Transverse colon (tissue), 4 donors: ENCODE measurements at regions not wholly inside any gene's neighbourhood (a gene's known extent, or its start where the extent isn't known, plus 50 kb on each side); places are given as distances from the start of the nearest gene placed in this dataset.

Experiments used
- DNase-seq: peaks from one replicate; pipeline ENCODE4 v3.0.0-alpha.2; 2019
- H3K27ac ChIP-seq, 4 donors: fragments of 200-600 bp; sonication (generic); 2 replicates each; pipeline ENCODE4 v1.5.1; 2016 to 2018; ENCODE audit warnings: inconsistent platforms in 4 of 4
- H3K27me3 ChIP-seq: fragments of 200-600 bp; sonication (generic); 2 replicates; pipeline ENCODE4 v1.5.1; 2017; ENCODE audit warnings: inconsistent platforms
- H3K36me3 ChIP-seq, 4 donors: fragments of 200-600 bp; sonication (generic); 2 replicates each; pipeline ENCODE4 v1.5.1; 2017 to 2019; ENCODE audit warnings: inconsistent platforms in 4 of 4
- H3K4me1 ChIP-seq, 4 donors: fragments of 200-600 bp; sonication (generic); 2 replicates each; pipeline ENCODE4 v1.5.1; 2017 to 2020; ENCODE audit warnings: inconsistent platforms in 4 of 4
- H3K4me3 ChIP-seq, 4 donors: fragments of 200-600 bp; sonication (generic); 1 replicate in 1 of 4; 2 replicates in 3 of 4; pipeline versions ENCODE4 v1.5.1 to v1.6.1; 2017 to 2019; ENCODE audit warnings: inconsistent platforms in 4 of 4
- H3K9me3 ChIP-seq, 2 donors: fragments of 200-600 bp; sonication (generic); 2 replicates each; pipeline ENCODE4 v1.5.1; 2017 to 2019; ENCODE audit warnings: inconsistent platforms in 2 of 2
- EP300 ChIP-seq: sonication (generic); formaldehyde crosslinking; IDR thresholded peaks from one replicate; pipeline ENCODE4 v1.6.1; 2017; ENCODE audit warnings: antibody characterized with exemption, low read depth
- POLR2A ChIP-seq: fragments of 450-650 bp; IDR thresholded peaks from one replicate; pipeline ENCODE4 v1.6.1; 2016; ENCODE audit warnings: antibody characterized with exemption, mild to moderate bottlenecking, moderate library complexity
- POLR2AphosphoS5 ChIP-seq, 3 donors: sonication (generic); formaldehyde crosslinking; IDR thresholded peaks; one replicate each; pipeline ENCODE4 v1.6.1; 2016; ENCODE audit warnings: antibody characterized with exemption in 3 of 3
- WGBS, 2 donors: methylation state at CpG; one replicate each; pipeline ENCODE4 v1.1.5; 2018; ENCODE audit warnings: low coverage in 1 of 2; 5-methylcytosine and 5-hydroxymethylcytosine counted together
- in situ Hi-C, 4 donors: fragments of 200-750 bp; cut with MboI; loops; one replicate each; pipeline versions ENCODE4 v1.15.0 to v1.15.1; 2017; ENCODE audit warnings: low sequenced_read_pairs in 3 of 4, low pct_ligation_motif_present in 1 of 4, low pct_unique_long_range_greater_than_20kb in 1 of 4
- intact Hi-C: fragments of 100-400 bp; cut with DNase I; formaldehyde crosslinking; loops from one replicate; pipeline ENCODE4 v1.15.1; 2023; ENCODE audit warnings: low total_unique reads
- TF ChIP-seq, protein P1 (sequence below), 5 experiments: fragments of 200-600 bp in 3 of 5; fragments of 450-650 bp in 2 of 5; sonication (generic) in 3 of 5; IDR thresholded peaks; 1 replicate in 2 of 5; 2 replicates in 3 of 5; pipeline ENCODE4 v1.5.1; 2016 to 2017; ENCODE audit warnings: antibody characterized with exemption in 5 of 5, inconsistent platforms in 3 of 5, mild to moderate bottlenecking in 2 of 5, moderate library complexity in 1 of 5

DNA sequence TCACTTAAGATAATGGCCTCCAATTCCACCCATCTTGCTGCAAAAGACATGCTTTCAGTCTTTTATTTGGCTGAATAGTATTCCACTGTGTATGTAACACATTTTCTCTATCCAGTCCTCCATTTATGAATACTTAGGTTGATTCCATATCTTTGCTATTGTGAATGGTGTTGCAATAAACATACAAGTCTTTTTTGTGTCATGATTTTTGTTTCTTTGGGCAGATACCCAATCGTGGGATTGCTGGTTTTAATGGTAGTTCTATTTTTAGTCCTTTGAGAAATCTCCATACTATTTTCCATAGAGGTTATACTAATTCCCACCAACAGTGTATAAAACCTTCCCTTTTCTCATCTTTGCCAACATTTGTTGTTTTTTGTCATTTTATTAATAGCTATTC is 180.9 kb downstream of the SMIM20 start:
- H3K4me3 ChIP-seq, result no peak overlapping the region
- H3K4me1 ChIP-seq, result no peaks in the 10 kb centered on the region
- intact Hi-C loops (loop anchor here (10.0 kb wide), 1 partner anchor 1590 kb away; no protein-coding TSS in a partner anchor), in situ Hi-C loops (loop anchor here in 1 of 4 donors (25.0 kb wide), 2 partner anchors 217 to 317 kb away; partner anchors contain the start of gene RBPJ)
- no peak for TF ChIP-seq POLR2AphosphoS5 (IDR thresholded peaks at IDR 0.05)
- no peak for TF ChIP-seq EP300
- TF ChIP-seq, protein P1, sequence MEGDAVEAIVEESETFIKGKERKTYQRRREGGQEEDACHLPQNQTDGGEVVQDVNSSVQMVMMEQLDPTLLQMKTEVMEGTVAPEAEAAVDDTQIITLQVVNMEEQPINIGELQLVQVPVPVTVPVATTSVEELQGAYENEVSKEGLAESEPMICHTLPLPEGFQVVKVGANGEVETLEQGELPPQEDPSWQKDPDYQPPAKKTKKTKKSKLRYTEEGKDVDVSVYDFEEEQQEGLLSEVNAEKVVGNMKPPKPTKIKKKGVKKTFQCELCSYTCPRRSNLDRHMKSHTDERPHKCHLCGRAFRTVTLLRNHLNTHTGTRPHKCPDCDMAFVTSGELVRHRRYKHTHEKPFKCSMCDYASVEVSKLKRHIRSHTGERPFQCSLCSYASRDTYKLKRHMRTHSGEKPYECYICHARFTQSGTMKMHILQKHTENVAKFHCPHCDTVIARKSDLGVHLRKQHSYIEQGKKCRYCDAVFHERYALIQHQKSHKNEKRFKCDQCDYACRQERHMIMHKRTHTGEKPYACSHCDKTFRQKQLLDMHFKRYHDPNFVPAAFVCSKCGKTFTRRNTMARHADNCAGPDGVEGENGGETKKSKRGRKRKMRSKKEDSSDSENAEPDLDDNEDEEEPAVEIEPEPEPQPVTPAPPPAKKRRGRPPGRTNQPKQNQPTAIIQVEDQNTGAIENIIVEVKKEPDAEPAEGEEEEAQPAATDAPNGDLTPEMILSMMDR (IDR thresholded peaks at IDR 0.05), result no peak
- no peak for TF ChIP-seq POLR2A
- no peak for DNase-seq
- WGBS, 2 donors, result 58 to 65% methylated on average over 1 of the region's 1 CpG
- H3K36me3 ChIP-seq, result no peaks in the 10 kb centered on the region
- H3K27ac ChIP-seq, result no peak overlapping the region
- no peaks in the 10 kb centered on the region for H3K27me3 ChIP-seq
- peaks cover 0 to 5% of the 10 kb centered on the region in 2 donors for H3K9me3 ChIP-seq

DNA sequence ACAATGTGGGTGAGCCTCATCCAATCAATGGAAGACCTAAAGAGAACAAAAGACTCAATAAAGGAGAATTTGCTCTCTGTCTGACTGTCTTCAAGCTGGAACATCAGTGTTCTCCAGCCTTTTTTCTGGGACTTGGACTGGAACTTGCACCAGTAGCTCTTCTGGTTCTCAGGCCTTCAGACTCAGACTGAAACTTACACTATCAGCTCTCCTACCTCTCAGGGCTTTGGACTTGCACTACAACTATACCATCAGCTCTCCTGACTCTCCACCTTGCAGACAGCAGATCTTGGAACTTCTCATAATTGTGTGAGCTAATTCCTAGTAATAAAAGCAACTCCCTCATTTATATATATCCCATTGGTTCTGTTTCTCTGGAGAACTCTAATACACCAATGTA is 185.9 kb downstream of the SMIM20 start:
- H3K4me3 ChIP-seq, result no peak overlapping the region
- no peak for TF ChIP-seq POLR2A
- TF ChIP-seq, protein P1 (IDR thresholded peaks at IDR 0.05), result no peak
- no peak for TF ChIP-seq EP300
- TF ChIP-seq POLR2AphosphoS5 (IDR thresholded peaks at IDR 0.05), result no peak
- DNase-seq, result no peak
- H3K4me1 ChIP-seq, result no peaks in the 10 kb centered on the region
- no peaks in the 10 kb centered on the region for H3K9me3 ChIP-seq
- in situ Hi-C loops (loop anchor here in 1 of 4 donors (25.0 kb wide), 2 partner anchors 212 to 312 kb away; partner anchors contain the start of gene RBPJ), intact Hi-C loops (loop anchor here (10.0 kb wide), 1 partner anchor 1585 kb away; no protein-coding TSS in a partner anchor)
- H3K27me3 ChIP-seq, result no peaks in the 10 kb centered on the region
- no peak overlapping the region for H3K27ac ChIP-seq
- no peaks in the 10 kb centered on the region for H3K36me3 ChIP-seq

DNA sequence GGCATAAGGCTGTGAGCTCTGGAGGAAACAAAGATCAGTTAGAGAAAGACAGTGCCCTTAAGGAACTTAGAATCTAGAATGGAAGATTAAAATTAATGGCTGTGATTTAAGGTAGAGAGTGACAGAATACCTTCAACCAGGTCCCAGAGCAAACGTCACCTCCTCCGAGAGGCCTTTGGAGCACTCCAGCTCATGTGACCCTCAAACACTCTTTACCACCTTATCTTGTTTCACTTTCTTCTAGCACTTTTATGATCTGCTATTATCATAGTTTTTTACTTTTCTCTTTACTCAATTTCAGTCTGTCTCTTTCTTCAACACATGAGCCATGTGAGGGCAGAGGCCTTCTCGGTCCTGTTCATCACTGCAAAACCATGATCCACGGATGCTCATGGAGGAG is 187.0 kb downstream of the SMIM20 start:
- DNase-seq, result no peak
- TF ChIP-seq, protein P1 (IDR thresholded peaks at IDR 0.05), result no peak
- TF ChIP-seq POLR2AphosphoS5 (IDR thresholded peaks at IDR 0.05) (no peak), EP300 (no peak), POLR2A (no peak)
- Histone ChIP-seq H3K27me3 (no peaks in the 10 kb centered on the region), H3K4me3 (no peak overlapping the region), H3K4me1 (peaks cover 0 to 4% (median 0%) of the 10 kb centered on the region in 4 donors), H3K27ac (no peak overlapping the region), H3K9me3 (no peaks in the 10 kb centered on the region), H3K36me3 (no peaks in the 10 kb centered on the region)
- 96 to 100% methylated on average over 4 of the region's 4 CpGs for WGBS, 2 donors
- intact Hi-C loops (no loop called here), in situ Hi-C loops (no loop called here)

DNA sequence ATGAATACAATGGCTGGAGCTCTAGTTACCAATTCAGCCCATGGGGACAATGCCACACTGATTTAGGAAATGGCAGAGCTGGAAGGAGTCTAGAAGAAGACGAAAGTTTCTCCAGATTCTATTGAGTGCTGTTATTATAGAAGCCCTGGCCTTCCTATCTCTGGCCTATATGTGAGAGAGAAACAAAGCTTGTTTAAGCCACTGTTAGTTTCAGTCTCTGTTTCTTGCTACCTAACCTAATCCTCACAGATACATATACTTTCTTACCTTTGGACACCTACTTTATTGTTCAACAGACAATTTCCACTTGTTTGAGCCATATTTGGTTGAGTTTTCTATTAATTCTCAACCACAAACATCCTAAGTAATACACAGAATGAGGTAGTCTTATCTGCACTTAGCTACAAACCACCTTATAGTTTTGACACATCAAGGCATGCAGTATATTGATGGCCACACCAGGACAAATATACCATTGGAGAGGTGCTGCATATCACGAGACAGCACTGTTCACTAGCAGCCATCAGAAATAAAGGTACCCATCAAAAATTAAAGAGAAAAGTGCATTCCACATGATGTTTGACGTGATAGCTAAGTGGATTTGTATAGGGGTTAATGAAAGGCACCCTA is 190.2 kb downstream of the SMIM20 start:
- Histone ChIP-seq H3K36me3 (no peaks in the 10 kb centered on the region), H3K27ac (no peak overlapping the region), H3K27me3 (no peaks in the 10 kb centered on the region), H3K4me3 (no peak overlapping the region), H3K9me3 (no peaks in the 10 kb centered on the region), H3K4me1 (peaks cover 0 to 14% (median 3%) of the 10 kb centered on the region in 4 donors)
- TF ChIP-seq POLR2AphosphoS5 (IDR thresholded peaks at IDR 0.05) (no peak), EP300 (no peak), POLR2A (no peak)
- TF ChIP-seq, protein P1 (IDR thresholded peaks at IDR 0.05), result no peak
- in situ Hi-C loops (no loop called here), intact Hi-C loops (no loop called here)
- no peak for DNase-seq
- WGBS, 2 donors, result 82 to 92% methylated on average over 3 of the region's 3 CpGs
